Vagina (tissue), 2 donors: ENCODE measurements at regions not wholly inside any gene's neighbourhood (a gene's known extent, or its start where the extent isn't known, plus 50 kb on each side); places are given as distances from the start of the nearest gene placed in this dataset.

Experiments
- POLR2A ChIP-seq, 2 donors: fragments of 450-650 bp; IDR thresholded peaks; one replicate each; pipeline ENCODE4 v1.6.1; 2017; ENCODE audit warnings: antibody characterized with exemption in 2 of 2, mild to moderate bottlenecking in 2 of 2, moderate library complexity in 2 of 2
- POLR2AphosphoS5 ChIP-seq, 2 donors: sonication (generic); formaldehyde crosslinking; IDR thresholded peaks; one replicate each; pipeline ENCODE4 v1.9.0; 2017; ENCODE audit warnings: antibody characterized with exemption in 2 of 2, mild to moderate bottlenecking in 2 of 2, low read depth in 1 of 2; ENCODE audit not compliant: insufficient read depth in 1 of 2
- TF ChIP-seq, protein P1 (sequence below), 3 experiments: fragments of 450-650 bp in 2 of 3; fragments of 200-600 bp in 1 of 3; sonication (generic) in 1 of 3; IDR thresholded peaks; one replicate each; pipeline ENCODE4 v1.5.1; 2017 to 2019; ENCODE audit warnings: antibody characterized with exemption in 3 of 3, mild to moderate bottlenecking in 2 of 3, moderate library complexity in 2 of 3

DNA sequence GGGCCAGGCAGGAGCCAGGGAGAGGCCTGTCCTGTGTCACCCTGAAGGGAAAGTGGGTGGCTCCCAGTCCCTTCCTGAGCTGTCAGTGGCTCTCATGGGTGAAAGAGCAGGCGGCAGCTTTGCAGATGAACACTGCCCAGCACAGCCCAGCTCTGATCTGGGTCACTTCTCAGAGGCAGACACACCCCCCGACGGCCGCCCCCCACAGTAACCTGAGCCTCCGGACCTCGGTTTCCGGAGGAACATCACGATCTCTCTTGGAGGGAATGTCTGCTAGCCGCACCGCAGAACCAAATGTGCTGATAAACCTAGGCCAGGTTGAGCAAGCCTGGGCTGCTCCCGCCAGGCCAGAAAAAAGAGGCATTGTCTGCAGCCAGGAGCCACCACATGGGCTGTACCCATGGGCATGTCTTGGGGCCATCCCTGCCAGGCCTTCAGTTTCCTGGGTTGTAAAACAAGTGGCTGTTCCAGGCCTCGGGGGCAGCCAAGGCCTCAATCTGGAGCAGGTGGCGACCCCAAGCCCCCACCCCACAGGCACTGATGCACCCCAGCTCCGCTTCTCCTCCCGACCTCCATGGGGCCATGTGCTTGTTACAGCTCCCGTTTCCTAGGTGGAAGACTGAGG is 57.6 kb downstream of the NCOR2 start:
- TF ChIP-seq POLR2A (IDR thresholded peaks at IDR 0.05), result no peak
- TF ChIP-seq, protein P1, sequence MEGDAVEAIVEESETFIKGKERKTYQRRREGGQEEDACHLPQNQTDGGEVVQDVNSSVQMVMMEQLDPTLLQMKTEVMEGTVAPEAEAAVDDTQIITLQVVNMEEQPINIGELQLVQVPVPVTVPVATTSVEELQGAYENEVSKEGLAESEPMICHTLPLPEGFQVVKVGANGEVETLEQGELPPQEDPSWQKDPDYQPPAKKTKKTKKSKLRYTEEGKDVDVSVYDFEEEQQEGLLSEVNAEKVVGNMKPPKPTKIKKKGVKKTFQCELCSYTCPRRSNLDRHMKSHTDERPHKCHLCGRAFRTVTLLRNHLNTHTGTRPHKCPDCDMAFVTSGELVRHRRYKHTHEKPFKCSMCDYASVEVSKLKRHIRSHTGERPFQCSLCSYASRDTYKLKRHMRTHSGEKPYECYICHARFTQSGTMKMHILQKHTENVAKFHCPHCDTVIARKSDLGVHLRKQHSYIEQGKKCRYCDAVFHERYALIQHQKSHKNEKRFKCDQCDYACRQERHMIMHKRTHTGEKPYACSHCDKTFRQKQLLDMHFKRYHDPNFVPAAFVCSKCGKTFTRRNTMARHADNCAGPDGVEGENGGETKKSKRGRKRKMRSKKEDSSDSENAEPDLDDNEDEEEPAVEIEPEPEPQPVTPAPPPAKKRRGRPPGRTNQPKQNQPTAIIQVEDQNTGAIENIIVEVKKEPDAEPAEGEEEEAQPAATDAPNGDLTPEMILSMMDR (IDR thresholded peaks at IDR 0.05), result no peak
- peak in 1 of 2 donors; percentile 58 for TF ChIP-seq POLR2AphosphoS5 (IDR thresholded peaks at IDR 0.05; ENCODE audit: insufficient read depth in 1 of 2, low read depth in 1 of 2)
